ENCODE measurements at regions not wholly inside any gene's neighbourhood (a gene's known extent, or its start where the extent isn't known, plus 50 kb on each side); places are given as distances from the start of the nearest gene placed in this dataset.
"Not testable (repeated sequence)": the region's sequence is repeated elsewhere in the genome, so short reads cannot be mapped to it uniquely, and the experiment has no call there.

DNA sequence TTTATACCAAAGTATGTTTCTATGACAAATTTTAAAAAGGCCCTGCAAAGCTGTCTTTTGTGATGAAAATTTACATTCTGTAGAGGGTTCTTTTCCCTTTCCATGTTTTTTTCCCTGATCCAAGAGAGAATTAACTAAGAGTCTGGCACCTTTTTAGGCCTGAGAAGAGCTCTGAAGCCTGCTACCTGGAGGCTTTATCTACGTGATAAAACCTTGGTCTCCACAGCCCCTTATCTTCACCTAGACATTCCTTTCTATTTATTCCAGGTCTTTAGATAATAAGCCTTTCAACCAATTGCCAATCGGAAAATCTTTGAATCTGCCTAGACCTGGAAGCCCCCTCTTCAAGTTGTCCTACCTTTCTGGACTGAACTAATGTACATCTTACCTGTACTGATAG, 774.1 kb upstream of the LRRTM1 start:
- no peak for DNase-seq

- no peak for DNase-seq
Measured at GRCh38 chr2:81078102-81078501, 773.5 kb upstream of the LRRTM1 start.

GRCh38 chr2:81077396-81077795, 772.8 kb upstream of the LRRTM1 start:
- no peak for DNase-seq

DNA sequence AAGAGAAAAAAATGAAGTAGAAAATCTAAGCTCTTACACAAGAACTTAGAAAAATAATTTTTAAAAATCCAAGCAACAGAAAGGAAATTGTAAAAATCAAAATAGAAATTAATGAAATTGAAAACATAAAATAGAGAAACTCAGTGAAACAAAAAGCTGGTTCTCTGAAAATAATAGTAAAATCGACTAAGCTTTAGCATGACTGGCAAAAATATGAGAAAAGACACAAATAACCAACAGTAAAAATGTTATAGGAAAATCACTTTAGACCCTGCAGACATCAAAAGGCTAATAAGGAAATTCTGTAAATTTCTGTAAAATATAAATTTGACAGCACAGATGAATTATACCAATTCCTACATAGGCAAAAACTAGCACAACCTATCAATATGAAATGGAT, 768.9 kb upstream of the LRRTM1 start:
- no peak for DNase-seq

DNA sequence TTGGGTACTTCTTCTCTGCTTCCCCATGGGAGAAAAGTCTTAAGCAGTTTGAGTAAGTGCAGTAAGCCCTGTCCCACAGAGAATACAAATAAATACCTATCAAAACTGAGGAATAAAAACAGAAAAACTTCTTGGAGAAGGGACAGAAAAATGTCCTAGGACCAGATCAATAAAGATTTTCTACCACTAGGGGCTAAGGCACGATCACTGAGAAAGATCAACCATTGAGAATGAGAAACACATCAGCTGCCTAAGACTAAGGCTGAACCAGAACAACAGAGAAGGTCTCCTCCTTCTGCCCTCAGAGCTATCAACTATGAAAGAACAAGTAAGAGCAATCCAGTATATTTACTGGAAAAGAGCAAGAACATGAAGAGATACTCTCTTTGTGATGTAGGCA, 763.6 kb upstream of the LRRTM1 start:
- DNase-seq = no peak

GRCh38 chr2:81061016-81061415, 756.5 kb upstream of the LRRTM1 start:
- no peak for DNase-seq

- no peak for DNase-seq
Measured at GRCh38 chr2:81050580-81051095, 746.1 kb upstream of the LRRTM1 start.

GRCh38 chr2:81043681-81044080, 739.1 kb upstream of the LRRTM1 start:
- DNase-seq = no peak

GRCh38 chr2:81007104-81007503, 702.6 kb upstream of the LRRTM1 start:
- no peak for DNase-seq

DNA sequence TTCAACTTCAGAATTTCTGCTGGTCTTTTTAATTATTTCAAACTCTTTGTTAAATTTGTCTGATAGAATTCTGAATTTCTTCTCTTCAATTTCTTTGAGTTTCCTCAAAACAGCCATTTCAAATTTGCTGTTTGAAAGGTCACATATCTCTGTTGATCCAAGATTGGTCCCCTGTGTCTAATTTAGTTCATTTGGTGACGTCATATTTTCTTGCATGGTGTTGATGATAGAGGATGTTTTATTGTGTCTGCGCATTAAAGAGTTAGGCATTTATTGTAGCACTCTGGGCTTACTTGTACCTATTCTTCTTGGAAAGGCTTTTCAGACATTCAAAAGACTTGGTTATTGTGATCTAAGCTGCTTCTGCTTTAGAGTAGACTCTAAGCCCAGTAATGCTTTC, 698.4 kb upstream of the LRRTM1 start:
- no peak for DNase-seq

DNA sequence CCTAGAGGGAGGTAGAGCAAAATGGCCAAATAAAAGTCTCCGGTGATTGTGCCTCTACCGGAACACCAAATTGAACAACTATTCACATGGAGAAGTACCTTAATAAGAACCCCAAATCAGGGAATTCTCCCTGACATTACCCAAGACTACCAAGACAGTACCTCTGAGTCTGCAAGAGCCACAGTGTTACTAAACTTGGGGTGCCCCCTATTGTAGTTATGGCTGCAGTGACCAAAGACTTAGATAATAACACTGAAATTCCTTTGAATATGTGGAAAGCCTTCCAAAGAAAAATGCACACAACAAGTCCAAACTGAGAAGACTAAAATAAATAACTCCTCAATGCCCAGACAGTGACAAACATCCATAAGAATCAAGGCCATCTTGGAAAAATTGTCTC, 682.9 kb upstream of the LRRTM1 start:
- DNase-seq = no peak

DNA sequence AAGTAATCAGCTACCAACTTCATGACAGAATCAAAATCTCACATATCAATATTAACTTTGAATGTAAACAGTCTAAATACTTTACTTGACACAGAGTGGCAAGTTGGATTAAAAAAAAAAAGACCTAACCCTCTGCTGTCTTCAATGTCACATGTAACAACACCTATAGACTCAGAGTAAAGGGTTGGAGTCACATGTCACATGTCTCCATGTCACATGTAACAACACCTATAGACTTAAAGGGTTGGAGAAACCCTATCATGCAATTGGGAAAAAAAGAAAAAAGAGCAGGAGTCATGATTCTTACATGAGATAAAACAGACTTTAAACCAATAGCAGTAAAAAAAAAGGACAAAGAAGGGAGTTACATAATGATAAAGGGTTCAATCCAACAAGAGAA, 665.3 kb upstream of the LRRTM1 start:
- DNase-seq = no peak

DNA sequence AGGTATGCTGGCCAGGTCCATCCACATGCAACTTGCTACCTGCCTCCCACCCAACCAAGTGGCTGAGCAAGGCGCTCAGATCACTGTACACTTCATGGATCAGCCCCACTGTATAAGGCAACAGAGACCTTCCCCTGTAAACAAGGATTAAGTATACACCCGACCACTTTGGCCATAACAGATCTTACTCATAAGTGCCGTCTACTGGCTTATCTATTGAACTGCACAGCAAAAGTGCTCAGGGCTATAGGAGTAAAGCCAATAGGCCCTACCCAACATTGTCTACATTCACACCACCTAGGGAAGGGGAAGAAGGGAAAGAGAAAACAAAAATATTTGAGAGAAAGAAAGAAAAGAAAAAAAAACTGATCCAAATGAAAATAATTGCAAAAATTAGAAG, 663.9 kb upstream of the LRRTM1 start:
- DNase-seq = no peak

GRCh38 chr2:80947601-80948130, 643.1 kb upstream of the LRRTM1 start:
- no peak for DNase-seq

- no peak for DNase-seq
Measured at GRCh38 chr2:80943487-80943886, 638.9 kb upstream of the LRRTM1 start.

DNA sequence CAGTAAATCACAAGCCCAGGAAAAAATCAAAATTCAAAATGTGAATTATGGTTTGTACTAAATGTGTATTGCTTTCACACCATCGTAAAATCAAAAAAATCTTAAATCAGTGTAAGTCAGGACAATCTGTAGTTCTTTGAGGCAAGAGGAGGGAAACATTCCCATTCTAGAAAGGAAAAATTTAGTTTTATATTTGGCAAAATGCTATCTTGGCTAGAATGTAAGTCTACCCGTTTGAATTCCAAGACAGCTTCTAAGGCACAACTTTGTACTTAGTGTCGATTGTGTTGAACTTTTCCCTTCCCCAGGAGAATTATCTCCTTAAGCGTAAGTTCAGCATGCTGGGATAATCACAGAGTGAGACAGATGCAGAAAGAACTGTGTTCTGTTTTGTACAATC, 638.2 kb upstream of the LRRTM1 start:
- no peak for DNase-seq

DNA sequence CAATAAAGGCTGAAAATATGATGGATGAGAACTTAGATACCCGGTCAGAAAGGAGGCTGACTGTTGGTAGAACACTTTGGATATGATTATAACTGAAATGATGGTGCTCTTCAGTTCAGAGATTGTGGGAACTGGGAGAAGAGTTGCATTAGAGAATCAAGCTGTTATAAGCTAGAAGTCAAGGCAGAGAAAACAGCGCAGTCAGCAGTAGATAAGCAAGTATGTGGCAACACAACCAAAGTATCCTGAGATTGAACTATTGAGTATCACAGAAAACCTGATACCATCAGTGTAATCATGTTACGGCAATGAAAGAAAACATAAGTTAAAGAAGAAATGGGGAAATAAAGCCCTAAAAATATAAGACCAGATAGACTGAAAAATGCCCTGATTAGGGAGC, 633.9 kb upstream of the LRRTM1 start:
- DNase-seq = no peak

- DNase-seq = not testable (repeated sequence)
Measured at GRCh38 chr2:80931820-80932219, 627.3 kb upstream of the LRRTM1 start.

DNA sequence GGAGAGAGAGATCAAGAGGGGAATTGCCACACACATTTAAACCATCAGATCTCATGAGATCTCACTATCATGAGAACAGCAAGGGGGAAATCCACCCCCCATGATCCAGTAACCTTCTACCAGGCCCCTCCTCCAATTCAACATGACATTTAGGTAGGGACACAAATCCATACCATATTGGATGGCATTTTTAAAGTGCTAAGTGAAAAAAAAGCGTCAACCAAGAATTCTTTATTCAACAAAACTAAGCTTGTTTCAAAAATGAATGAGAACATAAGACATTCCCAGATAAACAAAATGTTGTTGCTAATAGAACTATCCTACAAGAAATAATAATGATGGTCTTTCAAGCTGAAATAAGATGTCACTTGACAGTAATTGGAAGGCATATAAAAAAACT, 626.2 kb upstream of the LRRTM1 start:
- no peak for DNase-seq

DNA sequence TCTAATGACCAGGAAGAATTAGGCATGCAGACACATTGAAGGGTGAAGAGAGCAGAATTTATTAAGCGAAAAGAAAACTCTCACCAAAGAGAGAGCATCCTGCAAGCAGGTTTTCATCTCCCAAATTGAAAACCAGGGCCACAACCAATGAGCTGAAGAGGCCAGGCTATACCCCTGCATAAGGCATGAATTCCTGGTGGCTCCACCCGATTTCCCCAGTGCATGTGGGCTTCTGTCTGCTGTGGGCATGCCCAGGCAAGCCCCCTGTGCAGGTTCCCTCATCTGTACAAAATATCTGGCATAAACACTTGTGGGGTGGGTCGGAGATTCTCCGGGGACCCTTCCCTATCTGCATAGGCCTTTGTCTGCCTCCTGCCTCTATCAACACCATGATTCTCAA, 621.6 kb upstream of the LRRTM1 start:
- no peak for DNase-seq

DNA sequence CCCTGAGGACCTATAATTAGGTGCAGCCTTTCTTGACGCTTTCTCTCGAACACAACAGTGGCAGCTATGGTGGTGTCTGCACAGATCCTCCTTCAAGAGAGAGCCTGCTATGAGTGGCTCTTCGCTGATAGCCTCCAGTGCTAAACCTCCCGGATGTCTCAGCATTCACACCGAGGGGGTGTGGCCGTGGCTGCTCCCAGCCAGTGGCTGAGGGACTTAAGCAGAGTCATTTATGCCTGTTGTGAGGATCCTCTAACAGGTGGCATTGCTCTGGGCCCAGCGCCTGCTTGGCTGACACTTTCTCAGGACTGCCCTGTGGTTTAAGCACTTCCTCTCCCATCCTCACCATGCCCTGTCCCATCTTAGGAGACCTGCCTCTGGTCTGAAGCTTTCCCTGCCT, 592.0 kb upstream of the LRRTM1 start:
- no peak for DNase-seq

DNA sequence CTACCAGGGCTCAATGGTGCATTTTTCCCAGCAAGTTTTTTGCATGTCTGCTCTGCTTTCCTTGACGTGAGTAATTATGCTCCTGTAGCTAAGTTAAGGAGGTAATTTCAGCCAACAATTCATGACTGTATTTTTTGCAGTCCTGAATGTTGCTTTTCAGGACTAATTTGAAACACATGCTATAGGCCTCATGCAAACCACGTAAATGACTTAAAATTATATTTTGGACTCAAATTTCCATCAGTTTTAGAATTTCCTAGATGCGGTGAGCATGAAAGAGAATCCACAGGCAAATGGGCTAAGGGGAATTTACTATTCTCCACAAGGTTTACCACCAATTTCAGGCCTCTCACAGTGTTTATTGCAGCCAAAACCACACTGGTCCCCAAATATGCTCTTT, 589.9 kb upstream of the LRRTM1 start:
- no peak for DNase-seq

GRCh38 chr2:80893711-80894110, 589.2 kb upstream of the LRRTM1 start:
- DNase-seq = no peak

- no peak for DNase-seq
Measured at GRCh38 chr2:80889009-80889408, 584.5 kb upstream of the LRRTM1 start.

DNA sequence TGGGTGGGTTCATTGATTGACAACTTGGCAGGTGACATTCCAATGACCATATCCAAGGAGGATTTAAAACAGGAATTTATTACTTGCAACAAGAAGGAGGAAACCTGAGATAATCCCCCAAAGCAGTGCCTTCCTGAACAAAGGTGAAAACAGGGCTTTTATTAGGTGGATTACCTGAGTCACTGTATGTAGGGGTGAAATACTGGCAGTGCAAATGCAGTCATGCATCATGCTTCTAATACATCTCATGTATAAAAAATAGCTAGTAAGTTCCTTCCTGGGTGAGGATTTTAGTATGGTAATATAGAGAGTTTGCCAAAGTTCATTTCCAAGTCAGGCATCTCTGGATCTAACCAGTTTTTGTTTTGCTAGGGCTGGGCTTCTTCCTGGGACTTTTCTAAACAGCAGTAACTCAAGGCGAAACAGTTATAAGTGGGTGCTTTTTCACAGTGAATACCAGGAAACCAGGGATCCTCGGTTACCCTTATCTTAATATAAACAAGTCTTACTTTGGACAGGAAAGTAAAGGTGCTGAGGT, 583.4 kb upstream of the LRRTM1 start:
- DNase-seq = no peak

All from T-helper 2 cell (primary cell).